ENCODE measurements at regions not wholly inside any gene's neighbourhood (a gene's known extent, or its start where the extent isn't known, plus 50 kb on each side); places are given as distances from the start of the nearest gene placed in this dataset.

DNA sequence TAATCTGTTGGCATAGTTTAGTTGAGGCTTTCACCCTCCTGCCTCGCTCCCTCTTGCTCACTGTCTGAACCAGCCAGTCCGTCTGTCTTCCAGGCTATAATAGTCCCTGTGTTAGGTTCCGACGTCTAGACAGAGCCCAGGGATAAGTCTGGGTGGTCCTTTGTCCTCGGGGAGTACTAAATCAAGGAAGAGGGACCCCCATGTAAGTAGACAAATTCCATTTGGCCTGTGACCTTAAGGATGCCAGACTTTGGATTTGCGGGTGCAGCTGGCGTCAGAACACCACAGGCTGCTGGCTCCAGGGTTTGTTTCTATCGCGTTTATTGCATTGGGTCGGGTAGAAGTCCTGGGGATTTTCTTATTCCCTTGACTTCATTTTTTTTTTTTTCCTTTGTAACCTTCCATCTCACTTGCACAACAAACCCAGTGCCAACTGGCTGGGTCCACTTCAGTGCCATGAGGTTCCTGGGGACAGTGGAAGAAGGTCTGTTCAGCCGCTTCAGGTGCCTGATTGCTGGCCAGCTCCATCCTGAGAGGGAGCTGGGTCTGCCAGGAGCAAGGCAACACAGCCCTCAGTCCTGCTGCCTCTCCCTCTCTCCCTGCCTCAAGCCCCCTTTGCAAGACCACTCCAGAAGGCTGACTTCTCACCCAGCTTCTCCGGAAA, 95.4 kb upstream of the KLHL25 start:
- no peak for DNase-seq
- H3K4me3 ChIP-seq = no peak overlapping the region
- no peaks in the 10 kb centered on the region for H3K27me3 ChIP-seq
- H3K27ac ChIP-seq = no peak overlapping the region
- H3K9me3 ChIP-seq = no peaks in the 10 kb centered on the region
- intact Hi-C loops (cut with DNase I; ENCODE audit: low total_unique reads) = no loop called here
- no peaks in the 10 kb centered on the region for H3K4me1 ChIP-seq
- H3K36me3 ChIP-seq = no peaks in the 10 kb centered on the region
- TF ChIP-seq POLR2A (IDR thresholded peaks at IDR 0.05) = no peak
- TF ChIP-seq, protein P1, sequence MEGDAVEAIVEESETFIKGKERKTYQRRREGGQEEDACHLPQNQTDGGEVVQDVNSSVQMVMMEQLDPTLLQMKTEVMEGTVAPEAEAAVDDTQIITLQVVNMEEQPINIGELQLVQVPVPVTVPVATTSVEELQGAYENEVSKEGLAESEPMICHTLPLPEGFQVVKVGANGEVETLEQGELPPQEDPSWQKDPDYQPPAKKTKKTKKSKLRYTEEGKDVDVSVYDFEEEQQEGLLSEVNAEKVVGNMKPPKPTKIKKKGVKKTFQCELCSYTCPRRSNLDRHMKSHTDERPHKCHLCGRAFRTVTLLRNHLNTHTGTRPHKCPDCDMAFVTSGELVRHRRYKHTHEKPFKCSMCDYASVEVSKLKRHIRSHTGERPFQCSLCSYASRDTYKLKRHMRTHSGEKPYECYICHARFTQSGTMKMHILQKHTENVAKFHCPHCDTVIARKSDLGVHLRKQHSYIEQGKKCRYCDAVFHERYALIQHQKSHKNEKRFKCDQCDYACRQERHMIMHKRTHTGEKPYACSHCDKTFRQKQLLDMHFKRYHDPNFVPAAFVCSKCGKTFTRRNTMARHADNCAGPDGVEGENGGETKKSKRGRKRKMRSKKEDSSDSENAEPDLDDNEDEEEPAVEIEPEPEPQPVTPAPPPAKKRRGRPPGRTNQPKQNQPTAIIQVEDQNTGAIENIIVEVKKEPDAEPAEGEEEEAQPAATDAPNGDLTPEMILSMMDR (IDR thresholded peaks at IDR 0.05) = no peak

DNA sequence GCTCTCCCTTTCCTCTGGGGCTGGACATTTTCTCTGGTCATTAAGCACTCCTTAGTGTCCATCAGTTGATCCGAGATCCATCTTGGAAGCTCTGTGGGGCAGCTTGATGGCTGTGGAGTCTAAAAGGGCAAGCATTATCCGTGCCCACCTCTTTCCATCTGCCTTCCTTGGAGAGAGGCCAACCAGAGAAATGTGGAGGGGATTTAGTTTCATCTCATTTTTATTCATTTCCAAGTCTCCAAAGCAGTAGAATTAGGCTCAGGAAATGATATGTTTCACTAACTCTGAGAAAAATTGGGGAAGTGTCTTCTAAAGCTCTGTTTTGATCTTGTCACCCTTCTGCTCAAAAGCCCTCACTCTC, 95.9 kb upstream of the KLHL25 start:
- H3K27ac ChIP-seq = no peak overlapping the region
- H3K9me3 ChIP-seq = no peaks in the 10 kb centered on the region
- DNase-seq = no peak
- no peaks in the 10 kb centered on the region for H3K36me3 ChIP-seq
- no peaks in the 10 kb centered on the region for H3K4me1 ChIP-seq
- H3K27me3 ChIP-seq = no peaks in the 10 kb centered on the region
- no peak overlapping the region for H3K4me3 ChIP-seq
- intact Hi-C loops (cut with DNase I; ENCODE audit: low total_unique reads) = no loop called here
- TF ChIP-seq, protein P1 (IDR thresholded peaks at IDR 0.05) = no peak
- no peak for TF ChIP-seq POLR2A (IDR thresholded peaks at IDR 0.05)

DNA sequence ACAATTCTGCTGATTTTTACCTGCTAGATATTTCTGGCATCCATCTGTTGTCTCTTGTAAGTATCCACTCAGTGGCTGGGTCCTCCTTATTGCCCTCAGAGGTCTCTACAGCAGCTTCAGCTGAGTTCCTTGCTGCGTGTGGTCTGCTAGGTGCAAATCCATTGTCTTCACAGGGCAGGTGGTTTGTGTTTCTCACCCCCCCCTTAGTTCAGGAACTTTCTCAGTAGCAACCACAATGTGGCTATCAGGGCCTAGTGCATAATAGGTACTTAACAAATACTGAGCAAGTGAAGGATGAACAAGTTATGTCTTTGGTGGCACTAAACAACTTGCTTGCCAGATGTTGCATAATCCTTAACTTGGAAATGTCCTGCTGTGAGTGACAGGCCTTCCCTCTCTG, 96.7 kb upstream of the KLHL25 start:
- Histone ChIP-seq H3K4me1 (no peaks in the 10 kb centered on the region), H3K27me3 (no peaks in the 10 kb centered on the region), H3K9me3 (no peaks in the 10 kb centered on the region), H3K27ac (no peak overlapping the region), H3K4me3 (no peak overlapping the region), H3K36me3 (no peaks in the 10 kb centered on the region)
- intact Hi-C loops (cut with DNase I; ENCODE audit: low total_unique reads) = no loop called here
- DNase-seq = no peak
- TF ChIP-seq, protein P1 (IDR thresholded peaks at IDR 0.05) = no peak
- TF ChIP-seq POLR2A (IDR thresholded peaks at IDR 0.05) = no peak

DNA sequence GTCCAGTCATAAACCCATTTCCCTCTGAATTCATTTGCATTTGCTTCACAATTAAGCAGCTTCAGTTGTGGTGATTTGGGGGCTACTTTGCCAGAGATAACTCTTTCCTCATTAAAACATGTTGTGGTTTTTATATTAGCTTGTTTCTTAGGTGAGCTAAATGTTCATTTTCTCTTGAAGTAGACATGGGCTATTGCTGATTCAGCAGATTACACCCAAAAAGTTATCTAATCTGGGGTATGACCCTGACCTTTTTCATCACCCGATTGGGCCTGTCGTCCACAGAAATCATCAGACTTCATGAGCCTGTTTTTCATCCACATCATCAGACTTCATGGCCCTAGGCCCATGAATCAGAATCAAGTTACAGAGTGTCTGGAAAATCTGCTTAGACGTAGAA, 97.5 kb upstream of the KLHL25 start:
- H3K27ac ChIP-seq = no peak overlapping the region
- H3K36me3 ChIP-seq = no peaks in the 10 kb centered on the region
- intact Hi-C loops (cut with DNase I; ENCODE audit: low total_unique reads) = no loop called here
- H3K4me3 ChIP-seq = no peak overlapping the region
- no peaks in the 10 kb centered on the region for H3K27me3 ChIP-seq
- no peaks in the 10 kb centered on the region for H3K9me3 ChIP-seq
- no peaks in the 10 kb centered on the region for H3K4me1 ChIP-seq
- no peak for TF ChIP-seq POLR2A (IDR thresholded peaks at IDR 0.05)
- TF ChIP-seq, protein P1 (IDR thresholded peaks at IDR 0.05) = no peak
- DNase-seq = no peak

DNA sequence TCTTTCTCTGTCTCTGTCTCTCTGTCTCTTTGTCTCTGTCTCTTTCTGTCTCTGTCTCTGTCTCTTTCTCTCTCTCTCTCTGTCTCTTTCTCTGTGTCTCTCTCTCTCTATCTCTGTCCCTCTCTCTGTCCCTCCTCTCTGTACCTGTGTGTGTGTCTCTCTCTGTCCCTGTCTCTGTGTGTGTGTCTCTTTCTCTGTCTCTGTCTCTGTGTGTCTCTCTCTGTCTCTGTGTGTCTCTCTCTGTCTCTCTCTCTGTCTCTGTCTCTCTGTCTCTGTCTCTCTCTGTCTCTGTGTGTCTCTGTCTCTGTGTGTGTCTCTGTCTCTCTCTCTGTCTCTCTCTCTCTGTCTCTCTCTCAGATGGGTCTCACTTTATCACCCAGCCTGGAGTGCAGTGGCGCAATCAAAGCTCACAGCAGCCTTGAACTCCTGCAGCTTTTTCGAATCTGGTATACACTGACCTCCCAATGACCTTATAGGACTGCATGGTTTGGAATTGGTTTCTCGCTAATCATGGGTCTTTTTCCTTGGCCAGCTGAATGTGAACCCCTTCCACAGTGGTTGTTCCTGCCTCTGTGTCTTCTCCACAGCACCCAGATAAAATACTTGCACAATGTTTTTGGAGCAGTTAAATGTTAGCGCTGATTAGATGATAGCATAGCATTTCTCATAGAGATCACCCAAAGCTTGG, 102.6 kb upstream of the KLHL25 start:
- Histone ChIP-seq H3K9me3 (no peaks in the 10 kb centered on the region), H3K36me3 (no peaks in the 10 kb centered on the region), H3K4me3 (no peak overlapping the region), H3K4me1 (no peaks in the 10 kb centered on the region), H3K27ac (no peak overlapping the region), H3K27me3 (no peaks in the 10 kb centered on the region)
- DNase-seq = no peak
- no peak for TF ChIP-seq POLR2A (IDR thresholded peaks at IDR 0.05)
- TF ChIP-seq, protein P1 (IDR thresholded peaks at IDR 0.05) = no peak
- intact Hi-C loops (cut with DNase I; ENCODE audit: low total_unique reads) = no loop called here

Data from uterus (tissue), 3 donors.